ENCODE measurements at regions not wholly inside any gene's neighbourhood (a gene's known extent, or its start where the extent isn't known, plus 50 kb on each side); places are given as distances from the start of the nearest gene placed in this dataset.
"Not testable (repeated sequence)": the region's sequence is repeated elsewhere in the genome, so short reads cannot be mapped to it uniquely, and the experiment has no call there.

DNA sequence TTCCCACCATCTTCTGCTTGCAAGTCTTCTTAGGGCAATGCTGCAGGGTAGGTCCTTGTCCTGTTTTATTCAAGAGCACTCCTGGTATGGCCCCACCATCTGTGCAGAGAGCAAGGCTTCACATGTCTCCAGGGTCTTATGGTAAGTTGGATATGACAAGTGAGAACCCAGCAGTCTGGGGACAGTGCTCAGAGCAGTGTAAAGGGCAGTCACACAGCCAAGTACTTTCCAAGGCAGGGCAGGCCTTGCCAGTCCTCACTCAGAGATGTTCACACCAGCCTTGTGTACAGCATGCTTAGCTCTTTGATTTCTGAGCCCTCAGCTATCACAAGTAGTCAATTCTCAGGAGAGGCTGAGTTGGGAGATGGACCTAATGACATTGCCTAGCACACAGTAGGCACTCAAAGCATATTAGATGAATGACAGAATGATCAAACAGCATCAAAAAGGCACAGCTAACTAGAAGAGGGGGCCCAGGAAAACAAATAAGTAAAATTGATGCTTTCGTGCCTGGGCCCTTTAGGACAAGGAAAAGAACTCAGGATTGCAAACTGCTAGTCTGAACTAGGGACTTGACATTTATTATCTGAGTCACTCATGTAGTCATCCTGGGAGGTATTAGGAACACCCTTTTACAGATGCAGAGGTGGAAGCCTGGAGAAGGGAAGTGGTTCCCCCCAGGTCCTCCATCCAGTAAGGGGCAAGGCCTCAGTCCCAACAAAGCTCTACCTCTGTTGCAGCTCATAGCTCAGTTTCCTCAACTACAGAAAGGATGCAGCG lies 86.7 kb upstream of the CTAGE1 start:
- DNase-seq, result peak; percentile 38

DNA sequence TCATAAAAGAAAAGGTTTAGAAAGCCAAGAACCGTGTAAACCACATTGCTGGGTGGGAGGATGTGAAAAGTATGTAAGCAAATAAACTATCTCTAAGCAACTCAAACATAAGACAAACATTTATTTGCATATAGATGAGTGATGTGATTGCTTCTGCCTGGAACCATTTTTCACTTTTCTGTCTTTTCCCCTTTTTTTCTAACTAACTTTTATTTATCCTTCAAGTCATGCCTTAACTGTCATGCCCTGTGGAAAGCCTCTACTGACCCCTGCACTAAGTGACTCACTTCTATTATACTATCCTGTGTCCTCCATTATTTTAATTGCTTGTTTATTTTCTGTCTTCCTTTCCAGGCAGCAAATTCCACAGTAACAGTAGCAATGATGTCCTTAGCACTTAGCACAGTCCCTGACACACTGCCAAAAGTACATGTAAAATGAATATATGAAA lies 87.5 kb upstream of the CTAGE1 start:
- peak; percentile 11 for DNase-seq

DNA sequence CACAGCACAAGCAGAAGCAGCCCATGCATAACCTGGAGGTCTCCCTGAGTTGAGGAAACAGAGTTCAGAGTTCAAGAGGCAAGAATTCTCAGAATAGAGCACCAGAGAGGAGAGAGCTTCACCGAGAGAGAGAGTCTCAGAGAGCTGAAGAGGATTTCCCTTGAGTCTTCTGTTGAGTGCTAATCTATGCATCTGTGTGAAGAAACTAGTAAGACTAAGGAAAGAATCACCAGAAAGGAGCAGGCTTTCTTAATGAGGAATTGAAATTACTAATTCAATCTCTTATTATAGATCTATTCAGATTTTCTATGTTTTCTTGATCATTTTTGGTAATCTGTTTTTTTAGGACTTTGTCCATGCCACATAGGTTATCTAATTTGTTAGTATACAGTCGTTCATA lies 89.3 kb upstream of the CTAGE1 start:
- DNase-seq, result no peak

DNA sequence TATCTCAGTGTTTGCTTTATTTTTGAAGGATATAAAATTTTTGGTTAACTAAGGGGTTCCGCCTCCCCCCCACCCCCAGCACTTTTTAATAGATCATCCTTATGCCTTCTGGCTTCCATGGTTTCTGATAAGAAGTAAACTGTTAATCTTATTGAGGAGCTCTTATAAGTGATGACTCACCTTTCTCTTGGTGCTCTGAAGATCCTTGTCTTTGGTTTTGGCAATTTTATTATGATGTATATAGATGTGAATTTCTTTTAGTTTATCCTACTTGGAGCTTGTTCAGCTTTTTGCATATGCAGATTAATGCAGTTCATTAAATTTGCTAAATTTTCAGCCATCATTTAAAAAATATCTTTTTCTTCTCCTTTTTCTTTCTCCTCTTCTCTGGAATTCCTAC lies 91.7 kb upstream of the CTAGE1 start:
- DNase-seq, result no peak

DNA sequence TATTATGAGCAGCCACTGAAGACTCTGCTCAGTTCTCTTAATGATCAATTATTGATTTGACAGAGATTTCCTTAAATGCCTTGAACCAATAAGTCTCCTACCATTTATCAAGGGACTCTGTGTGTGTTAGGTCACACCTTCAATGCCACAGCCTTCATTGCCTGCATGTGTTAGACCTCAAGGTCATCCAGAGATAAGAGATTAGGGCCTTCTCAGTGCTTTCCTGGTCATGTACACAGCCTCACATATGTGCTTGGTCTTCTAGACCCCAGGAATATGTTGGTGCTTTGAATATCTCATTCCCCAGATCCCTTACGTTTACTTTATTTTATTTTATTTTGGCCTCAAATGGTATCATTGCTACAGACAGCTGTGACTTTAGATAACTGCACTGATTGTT lies 93.0 kb upstream of the CTAGE1 start:
- DNase-seq, result no peak

- no peak for DNase-seq
These were observed 96.2 kb upstream of the CTAGE1 start for GRCh38 chr18:22513721-22514481.

GRCh38 chr18:22514655-22515054 lies 96.9 kb upstream of the CTAGE1 start:
- DNase-seq, result no peak

DNA sequence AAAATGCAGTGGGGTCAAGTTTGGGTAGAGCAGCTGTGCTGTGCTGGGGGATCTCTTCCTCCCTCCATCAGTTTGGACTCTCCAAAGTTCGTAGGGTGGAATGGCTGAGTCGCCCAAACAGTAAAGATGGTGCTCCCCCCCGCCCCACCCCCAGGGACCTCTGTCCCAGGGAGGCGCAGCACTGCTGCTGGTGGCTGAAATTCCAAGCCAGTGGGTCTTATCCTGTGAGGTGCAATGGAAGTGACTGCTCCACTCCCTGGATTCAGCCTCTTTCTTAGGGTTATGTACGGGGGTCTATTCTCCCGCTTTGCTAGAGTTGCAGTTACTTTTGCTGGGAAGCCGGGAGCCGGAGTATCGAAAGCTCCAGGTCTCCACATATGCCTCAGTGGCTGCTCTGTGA lies 97.5 kb upstream of the CTAGE1 start:
- DNase-seq, result no peak

- no peak for DNase-seq
These were observed 99.6 kb upstream of the CTAGE1 start for GRCh38 chr18:22517356-22517755.

DNA sequence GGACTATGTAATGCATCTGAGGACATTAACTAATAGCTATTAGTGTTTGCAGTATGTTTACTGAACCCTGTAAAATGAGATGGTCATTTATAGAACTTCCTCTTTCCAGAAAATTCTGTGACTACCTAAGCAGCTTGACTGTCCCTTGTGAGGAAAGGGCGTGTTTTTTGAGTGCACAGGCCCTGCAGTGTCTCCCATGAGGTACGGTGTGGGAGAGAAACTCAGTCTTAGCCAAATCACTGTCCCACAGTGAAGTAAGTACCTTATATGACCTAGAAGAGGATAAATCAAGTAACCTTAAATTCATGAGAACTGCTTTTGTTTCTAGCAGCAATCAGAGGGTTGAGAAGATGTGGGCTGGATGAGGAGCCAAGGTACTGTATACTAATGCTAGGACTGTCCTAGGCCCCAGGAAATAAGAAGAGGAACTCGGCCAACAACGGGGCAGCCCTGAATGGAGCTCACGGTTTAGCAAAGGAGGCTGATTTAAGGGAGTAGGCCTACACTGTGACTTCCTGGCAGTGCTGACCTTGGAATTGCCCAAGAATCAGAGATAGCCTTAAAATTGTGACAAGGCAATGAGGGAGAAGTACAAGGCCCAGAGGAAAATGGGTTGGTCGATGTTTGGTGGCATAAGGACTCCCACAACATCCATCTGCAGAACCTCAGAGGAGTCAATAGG lies 103.5 kb upstream of the CTAGE1 start:
- DNase-seq, result no peak

DNA sequence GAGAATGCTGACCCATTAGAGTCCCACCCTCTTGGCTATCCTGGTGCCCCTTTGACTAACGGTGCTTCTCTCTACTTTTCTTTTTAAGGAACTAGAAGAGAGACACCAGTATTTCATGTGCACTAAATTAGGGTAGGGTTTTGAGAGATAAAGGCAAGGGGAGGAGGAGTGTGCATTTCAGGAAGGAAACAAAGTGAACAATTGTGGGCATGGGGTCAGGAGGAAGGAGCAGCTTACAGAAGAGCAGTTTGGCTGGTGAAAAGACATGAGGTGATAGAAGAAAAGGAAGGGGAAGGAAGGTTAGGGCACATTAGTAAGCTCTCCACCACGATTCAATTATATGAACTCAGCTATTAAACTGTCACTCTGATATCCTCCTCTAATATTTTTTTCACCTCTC lies 105.8 kb upstream of the CTAGE1 start:
- DNase-seq, result no peak

GRCh38 chr18:22524783-22525182 lies 107.1 kb upstream of the CTAGE1 start:
- no peak for DNase-seq

GRCh38 chr18:22525313-22525712 lies 107.6 kb upstream of the CTAGE1 start:
- no peak for DNase-seq

- no peak for DNase-seq
These were observed 108.2 kb upstream of the CTAGE1 start for GRCh38 chr18:22525883-22526282.

- no peak for DNase-seq
These were observed 110.6 kb upstream of the CTAGE1 start for GRCh38 chr18:22528291-22528690.

- not testable (repeated sequence) for DNase-seq
These were observed 117.0 kb upstream of the CTAGE1 start for GRCh38 chr18:22534706-22535105.

DNA sequence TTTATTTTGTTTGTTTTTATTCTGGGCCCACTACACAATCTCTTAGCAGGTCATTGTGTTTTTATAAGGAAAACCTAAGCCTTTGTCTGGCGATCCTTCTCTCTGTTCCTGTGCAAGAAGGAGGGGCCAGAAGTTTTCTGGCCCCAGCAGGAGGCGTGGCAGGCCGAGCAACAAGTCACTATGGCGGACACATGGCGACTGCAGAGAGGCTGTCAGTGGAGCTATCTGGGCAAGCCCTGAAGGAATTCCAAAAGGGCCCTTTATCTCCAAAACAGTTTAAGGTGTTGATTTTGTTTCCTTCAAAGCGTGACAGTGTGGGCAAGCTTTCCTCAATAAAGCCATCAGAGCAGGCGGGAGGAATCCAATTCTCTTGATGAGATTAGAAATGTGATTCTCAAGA lies 118.8 kb upstream of the CTAGE1 start:
- DNase-seq, result no peak

DNA sequence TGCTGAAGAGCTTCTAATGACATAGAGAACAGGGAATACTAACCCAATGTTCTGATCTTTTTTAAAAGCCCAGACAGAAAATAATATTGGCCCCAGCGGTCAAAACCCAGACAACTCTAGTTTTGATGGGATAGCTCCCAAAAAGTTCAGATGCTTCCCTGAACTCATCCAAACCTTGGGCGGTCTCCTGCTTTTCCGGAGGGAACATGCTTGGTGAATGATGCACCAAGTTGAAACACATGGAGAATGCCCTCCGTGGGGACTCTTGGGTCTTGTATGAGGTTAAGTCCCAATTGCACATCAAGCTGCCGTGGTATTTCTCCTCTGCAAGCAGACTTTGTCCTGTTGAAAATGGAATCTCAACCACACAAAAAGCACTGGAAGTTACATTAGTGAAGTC lies 120.7 kb upstream of the CTAGE1 start:
- DNase-seq, result peak; percentile 80

GRCh38 chr18:22539051-22539765 lies 121.5 kb upstream of the CTAGE1 start:
- no peak for DNase-seq

- no peak for DNase-seq
These were observed 123.5 kb upstream of the CTAGE1 start for GRCh38 chr18:22541232-22541631.

DNA sequence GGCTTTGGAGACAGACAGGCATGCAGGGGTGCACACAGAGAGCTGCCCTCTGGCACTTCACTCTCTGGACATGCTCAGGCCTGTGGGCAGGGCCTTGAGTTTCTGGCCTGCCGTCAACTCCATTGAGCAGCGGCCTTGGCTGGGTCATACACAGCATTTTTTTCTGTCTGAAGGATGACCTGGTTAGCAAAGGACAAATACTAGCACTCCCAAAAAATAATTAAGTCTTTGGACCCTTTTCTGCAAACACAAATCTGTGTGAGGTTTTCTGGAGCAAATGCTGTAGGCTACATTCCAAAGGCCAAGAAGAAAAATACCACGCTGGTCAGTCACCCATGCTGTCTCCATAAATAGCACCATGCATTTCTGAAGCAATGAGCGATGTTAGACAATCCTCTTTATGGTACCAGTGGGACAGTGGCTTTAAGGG lies 124.7 kb upstream of the CTAGE1 start:
- peak; percentile 80 for DNase-seq

DNA sequence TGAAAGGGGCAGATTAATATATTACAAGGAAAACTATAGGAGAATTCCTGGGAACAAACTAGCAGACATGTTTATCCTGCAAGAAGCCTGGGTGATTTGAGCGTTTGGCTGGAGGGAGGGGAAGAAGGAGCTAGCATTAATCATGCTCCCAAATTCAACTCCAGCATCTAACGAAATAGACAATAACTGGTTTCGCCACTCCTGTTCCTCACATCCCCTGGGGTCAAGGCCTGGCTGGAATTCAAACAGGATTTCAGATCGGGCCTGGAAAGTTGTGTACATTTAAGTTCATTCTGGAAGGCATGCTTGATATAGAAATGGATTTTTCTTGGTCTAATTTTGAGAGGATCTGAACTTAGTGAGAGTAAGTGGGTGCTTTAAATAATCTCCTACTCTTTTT lies 126.1 kb upstream of the CTAGE1 start:
- no peak for DNase-seq

- no peak for DNase-seq
These were observed 126.9 kb upstream of the CTAGE1 start for GRCh38 chr18:22544626-22545025.

Measured in fibroblast of skin of scalp (primary cell).